VCaP (cell line): ENCODE measurements at regions not wholly inside any gene's neighbourhood (a gene's known extent, or its start where the extent isn't known, plus 50 kb on each side); places are given as distances from the start of the nearest gene placed in this dataset.

Experiments used
- H3K27ac ChIP-seq: fragments of 450-650 bp; 2 replicates; pipeline ENCODE4 v1.5.1; 2017
- CTCF ChIP-seq: fragments of 450-650 bp; conservative IDR thresholded peaks from 2 replicates; pipeline ENCODE4 v1.5.1; 2017; ENCODE audit warnings: mild to moderate bottlenecking, moderate library complexity

- no peak overlapping the region for H3K27ac ChIP-seq
- TF ChIP-seq CTCF = no peak
Measured at GRCh38 chr2:60623040-60623439, 69.6 kb upstream of the BCL11A start.

GRCh38 chr2:60627412-60627811 is 74.0 kb upstream of the BCL11A start:
- no peak overlapping the region for H3K27ac ChIP-seq
- TF ChIP-seq CTCF = no peak

GRCh38 chr2:60628026-60628425 is 74.6 kb upstream of the BCL11A start:
- no peak for TF ChIP-seq CTCF
- no peak overlapping the region for H3K27ac ChIP-seq

- TF ChIP-seq CTCF = no peak
- no peak overlapping the region for H3K27ac ChIP-seq
Measured at GRCh38 chr2:60628615-60629304, 75.3 kb upstream of the BCL11A start.

GRCh38 chr2:60629305-60629662 is 75.8 kb upstream of the BCL11A start:
- no peak for TF ChIP-seq CTCF
- no peak overlapping the region for H3K27ac ChIP-seq

- H3K27ac ChIP-seq = no peak overlapping the region
- TF ChIP-seq CTCF = no peak
Measured at GRCh38 chr2:60629801-60630385, 76.4 kb upstream of the BCL11A start.

GRCh38 chr2:60633615-60634014 is 80.2 kb upstream of the BCL11A start:
- no peak for TF ChIP-seq CTCF
- no peak overlapping the region for H3K27ac ChIP-seq
